GM18861 (cell line): ENCODE measurements at regions not wholly inside any gene's neighbourhood (a gene's known extent, or its start where the extent isn't known, plus 50 kb on each side); places are given as distances from the start of the nearest gene placed in this dataset.
"Not testable (repeated sequence)": the region's sequence is repeated elsewhere in the genome, so short reads cannot be mapped to it uniquely, and the experiment has no call there.

Experiments
- ATAC-seq: cut with Tn5 transposase; IDR thresholded peaks from one replicate; pipeline ENCODE4 v1.9.1; 2021; ENCODE audit not compliant: unreplicated experiment

GRCh38 chr2:121064186-121064585 is 220.8 kb downstream of the TFCP2L1 start:
- no peak for ATAC-seq

- ATAC-seq = no peak
Observed at GRCh38 chr2:121065239-121065638, 219.8 kb downstream of the TFCP2L1 start.

GRCh38 chr2:121066526-121066925 is 218.5 kb downstream of the TFCP2L1 start:
- ATAC-seq = no peak

- ATAC-seq = no peak
Observed at GRCh38 chr2:121068851-121069250, 216.2 kb downstream of the TFCP2L1 start.

- no peak for ATAC-seq
Observed at GRCh38 chr2:121069434-121069969, 215.5 kb downstream of the TFCP2L1 start.

- ATAC-seq = not testable (repeated sequence)
Observed at GRCh38 chr2:121070061-121070460, 214.9 kb downstream of the TFCP2L1 start.

GRCh38 chr2:121071034-121071504 is 213.9 kb downstream of the TFCP2L1 start:
- ATAC-seq = no peak

- ATAC-seq = no peak
Observed at GRCh38 chr2:121072784-121073183, 212.2 kb downstream of the TFCP2L1 start.

- ATAC-seq = no peak
Observed at GRCh38 chr2:121073320-121074210, 211.4 kb downstream of the TFCP2L1 start.

- no peak for ATAC-seq
Observed at GRCh38 chr2:121074293-121074932, 210.6 kb downstream of the TFCP2L1 start.

- no peak for ATAC-seq
Observed at GRCh38 chr2:121075006-121075551, 209.9 kb downstream of the TFCP2L1 start.

- ATAC-seq = no peak
Observed at GRCh38 chr2:121075641-121076497, 209.1 kb downstream of the TFCP2L1 start.

GRCh38 chr2:121076498-121076820 is 208.5 kb downstream of the TFCP2L1 start:
- no peak for ATAC-seq

GRCh38 chr2:121076885-121077549 is 208.0 kb downstream of the TFCP2L1 start:
- ATAC-seq = no peak

GRCh38 chr2:121078899-121079298 is 206.1 kb downstream of the TFCP2L1 start:
- ATAC-seq = no peak

GRCh38 chr2:121080013-121080772 is 204.8 kb downstream of the TFCP2L1 start:
- ATAC-seq = no peak

- ATAC-seq = no peak
Observed at GRCh38 chr2:121081701-121082100, 203.3 kb downstream of the TFCP2L1 start.

- ATAC-seq = no peak
Observed at GRCh38 chr2:121082191-121082590, 202.8 kb downstream of the TFCP2L1 start.

- no peak for ATAC-seq
Observed at GRCh38 chr2:121084130-121084680, 200.8 kb downstream of the TFCP2L1 start.
